Activated T-cell treated with anti-CD3 and anti-CD28 coated beads, Interleukin-2, amount 50 U/mL, for 4 hours (primary cell): ENCODE measurements at regions not wholly inside any gene's neighbourhood (a gene's known extent, or its start where the extent isn't known, plus 50 kb on each side); places are given as distances from the start of the nearest gene placed in this dataset.
"Not testable (repeated sequence)": the region's sequence is repeated elsewhere in the genome, so short reads cannot be mapped to it uniquely, and the experiment has no call there.

Experiments used
- ATAC-seq, 2 donors: fragments of 200-7000 bp; cut with Tn5 transposase; one replicate each; pipeline ENCODE4 v1.10.0; 2021
- DNase-seq: peaks from one replicate; pipeline ENCODE4 v3.0.0-alpha.2; 2020
- H3K27me3 Mint-ChIP-seq: one replicate; pipeline ENCODE4 v1.8.0; 2021; ENCODE audit warnings: low read depth, mixed read lengths
- H3K36me3 Mint-ChIP-seq: one replicate; pipeline ENCODE4 v1.8.0; 2022; ENCODE audit warnings: mixed read lengths; ENCODE audit not compliant: insufficient read depth
- H3K4me1 Mint-ChIP-seq: one replicate; pipeline ENCODE4 v1.8.0; 2021; ENCODE audit warnings: low read depth, mixed read lengths
- H3K4me3 Mint-ChIP-seq: one replicate; pipeline ENCODE4 v1.8.0; 2021; ENCODE audit warnings: mild to moderate bottlenecking, moderate library complexity, mixed read lengths
- H3K9me3 Mint-ChIP-seq: one replicate; pipeline ENCODE4 v1.8.0; 2021; ENCODE audit warnings: mixed read lengths

DNA sequence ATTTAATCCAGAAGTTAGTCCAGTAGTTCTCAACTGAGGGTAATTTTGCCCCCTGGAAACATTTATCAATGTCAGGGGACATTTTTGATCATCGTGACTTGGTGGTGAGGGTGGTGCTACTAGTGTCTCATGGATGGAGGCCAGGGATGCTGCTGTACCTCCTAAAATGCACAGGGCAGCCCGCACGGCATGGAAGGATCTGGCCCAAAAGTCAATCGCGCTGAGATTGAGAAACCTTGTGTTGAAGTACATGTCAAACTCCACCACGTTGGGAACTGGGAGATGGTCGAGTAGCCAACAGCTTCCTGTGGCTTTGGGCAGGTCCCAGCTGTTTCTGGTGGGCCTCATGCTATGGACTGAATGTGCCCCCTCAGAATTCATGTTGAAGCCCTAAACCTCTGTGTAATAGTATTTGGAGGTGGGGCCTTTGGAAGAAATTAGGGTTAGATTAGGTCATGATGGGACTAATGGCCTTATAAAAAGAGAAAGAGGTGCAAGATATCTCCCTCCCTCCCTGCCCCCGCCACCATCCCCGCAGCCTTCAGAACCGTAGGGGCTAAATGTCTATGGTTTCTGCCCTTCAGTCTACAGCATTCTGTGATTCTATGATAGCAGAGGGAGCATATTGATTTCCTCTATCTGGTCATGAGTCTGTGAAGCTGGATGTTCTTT, 259.7 kb downstream of the MYCN start:
- DNase-seq, result no peak
- Mint-ChIP-seq H3K36me3 (no peaks in the 10 kb centered on the region), H3K4me1 (no peaks in the 10 kb centered on the region), H3K9me3 (no peaks in the 10 kb centered on the region), H3K27me3 (no peaks in the 10 kb centered on the region), H3K4me3 (no peak overlapping the region)
- ATAC-seq, result no peak

DNA sequence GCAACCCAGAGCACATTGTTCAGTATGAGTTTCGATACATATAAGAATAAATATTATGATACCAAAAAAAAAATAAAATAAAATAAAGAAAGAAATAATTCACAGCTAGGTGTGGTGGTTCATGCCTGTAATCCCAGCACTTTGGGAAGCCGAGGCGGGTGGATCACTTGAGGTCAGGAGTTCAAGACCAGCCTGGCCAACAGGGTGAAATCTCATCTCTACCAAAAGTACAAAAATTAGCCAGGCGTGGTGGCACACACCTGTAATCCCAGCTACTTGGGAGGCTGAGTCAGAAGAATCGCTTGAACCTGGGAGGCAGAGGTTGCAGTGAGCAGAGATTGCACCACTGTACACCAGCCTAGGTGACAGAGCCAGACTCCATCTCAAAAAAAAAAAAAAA, 258.9 kb downstream of the MYCN start:
- H3K4me1 Mint-ChIP-seq, H3K27me3 Mint-ChIP-seq, H3K36me3 Mint-ChIP-seq, DNase-seq, H3K9me3 Mint-ChIP-seq, H3K4me3 Mint-ChIP-seq, ATAC-seq: not testable (repeated sequence)

GRCh38 chr2:16198166-16198912, 258.0 kb downstream of the MYCN start:
- Mint-ChIP-seq H3K4me1 (no peaks in the 10 kb centered on the region), H3K27me3 (no peaks in the 10 kb centered on the region), H3K4me3 (no peak overlapping the region), H3K36me3 (no peaks in the 10 kb centered on the region), H3K9me3 (no peaks in the 10 kb centered on the region)
- DNase-seq, result no peak
- no peak for ATAC-seq

DNA sequence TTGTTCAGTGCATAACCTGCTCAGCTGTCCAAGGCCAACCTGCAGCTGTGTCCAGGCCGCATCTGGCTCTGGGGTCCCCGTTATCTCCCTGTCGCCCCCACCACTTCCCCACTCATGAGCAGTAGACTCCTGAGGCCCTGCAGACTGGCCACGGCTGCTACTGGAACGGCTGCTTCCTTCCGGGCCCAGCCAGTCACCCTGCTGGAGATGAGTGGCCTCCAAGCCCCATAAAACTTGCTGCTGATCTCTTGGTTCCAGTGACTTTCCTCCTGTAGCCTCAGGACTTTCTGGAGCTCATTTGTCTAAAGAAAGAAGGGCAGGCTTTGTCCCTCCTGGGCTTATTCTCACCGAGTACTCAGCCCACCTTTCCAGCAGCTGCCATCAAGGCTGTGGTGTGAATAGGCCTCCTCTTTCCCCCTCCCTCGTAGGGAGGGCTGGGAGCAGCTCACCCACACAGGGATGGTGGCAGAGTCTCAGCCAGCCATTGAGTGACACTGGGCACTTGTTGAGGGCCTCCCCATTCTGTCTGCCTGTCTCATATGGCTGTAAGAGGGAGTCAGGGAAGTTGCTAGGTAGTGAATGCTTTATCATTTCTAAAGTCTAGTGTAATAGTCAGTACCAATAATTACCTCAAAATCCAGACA, 257.3 kb downstream of the MYCN start:
- Mint-ChIP-seq H3K4me1 (no peaks in the 10 kb centered on the region), H3K27me3 (no peaks in the 10 kb centered on the region), H3K36me3 (no peaks in the 10 kb centered on the region), H3K9me3 (no peaks in the 10 kb centered on the region), H3K4me3 (no peak overlapping the region)
- no peak for DNase-seq
- no peak for ATAC-seq

- Mint-ChIP-seq H3K4me3 (no peak overlapping the region), H3K36me3 (no peaks in the 10 kb centered on the region), H3K27me3 (no peaks in the 10 kb centered on the region), H3K4me1 (no peaks in the 10 kb centered on the region), H3K9me3 (no peaks in the 10 kb centered on the region)
- no peak for ATAC-seq
- no peak for DNase-seq
Observed at GRCh38 chr2:16196687-16197503, 256.5 kb downstream of the MYCN start.

- DNase-seq, result no peak
- Mint-ChIP-seq H3K4me3 (no peak overlapping the region), H3K27me3 (no peaks in the 10 kb centered on the region), H3K9me3 (no peaks in the 10 kb centered on the region), H3K36me3 (no peaks in the 10 kb centered on the region), H3K4me1 (no peaks in the 10 kb centered on the region)
- no peak for ATAC-seq
Observed at GRCh38 chr2:16195681-16196070, 255.3 kb downstream of the MYCN start.

DNA sequence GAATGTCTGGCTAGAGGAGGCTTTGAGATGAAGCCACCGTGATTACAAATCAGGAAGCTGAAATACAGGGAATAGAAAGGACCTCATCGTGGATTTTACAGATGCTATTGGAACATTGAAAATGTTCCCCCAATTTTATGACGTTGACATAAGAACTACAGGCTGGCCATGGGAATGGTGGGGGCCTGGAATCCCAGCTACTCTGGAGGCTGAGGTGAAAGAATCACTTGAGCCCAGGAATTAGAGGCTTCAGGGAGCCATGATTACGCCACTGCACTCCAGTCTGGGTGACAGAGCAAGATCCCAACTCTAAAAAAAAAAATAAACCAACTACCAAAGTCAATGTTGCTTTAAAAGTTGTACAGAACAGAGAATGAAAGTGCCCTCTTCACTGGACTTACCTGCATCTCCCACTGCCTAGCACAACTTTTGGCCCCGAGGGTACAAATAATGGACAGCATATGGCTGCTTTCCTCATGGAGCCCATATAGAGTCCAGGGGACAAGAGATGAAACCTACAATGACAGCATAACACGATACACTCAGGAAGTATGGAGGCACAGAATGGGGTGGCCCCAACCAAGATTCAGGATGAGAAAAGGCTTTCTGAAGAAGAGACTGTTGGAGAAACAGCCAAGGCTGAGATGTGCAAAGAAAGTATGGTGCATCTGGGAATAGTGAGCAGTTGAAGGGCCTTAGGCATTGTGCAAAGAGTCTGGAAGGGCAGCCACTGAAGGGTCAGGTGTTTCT, 254.8 kb downstream of the MYCN start:
- no peaks in the 10 kb centered on the region for H3K4me1 Mint-ChIP-seq
- H3K27me3 Mint-ChIP-seq, result no peaks in the 10 kb centered on the region
- no peak for ATAC-seq
- DNase-seq, result no peak
- H3K4me3 Mint-ChIP-seq, result no peak overlapping the region
- no peaks in the 10 kb centered on the region for H3K36me3 Mint-ChIP-seq
- H3K9me3 Mint-ChIP-seq, result no peaks in the 10 kb centered on the region

GRCh38 chr2:16194530-16194929, 254.2 kb downstream of the MYCN start:
- Mint-ChIP-seq H3K36me3 (no peaks in the 10 kb centered on the region), H3K4me1 (no peaks in the 10 kb centered on the region), H3K4me3 (no peak overlapping the region), H3K27me3 (no peaks in the 10 kb centered on the region), H3K9me3 (no peaks in the 10 kb centered on the region)
- no peak for ATAC-seq
- no peak for DNase-seq

DNA sequence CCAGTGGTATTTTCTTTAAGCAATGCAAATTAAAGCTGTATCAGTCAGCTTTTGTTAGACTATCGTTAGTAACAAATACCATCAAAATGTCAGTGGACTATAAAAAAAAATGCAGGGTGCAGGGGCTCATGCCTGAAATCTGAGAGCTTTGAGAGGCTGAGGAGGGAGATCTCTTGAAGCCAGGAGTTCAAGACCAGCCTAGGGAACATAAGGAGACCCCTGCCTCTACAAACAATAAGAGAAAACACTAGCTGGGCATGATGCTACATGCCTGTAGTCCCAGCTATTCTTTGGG, 253.7 kb downstream of the MYCN start:
- ATAC-seq (no peak), DNase-seq (no peak)
- Mint-ChIP-seq H3K4me1 (no peaks in the 10 kb centered on the region), H3K9me3 (no peaks in the 10 kb centered on the region), H3K4me3 (no peak overlapping the region), H3K27me3 (no peaks in the 10 kb centered on the region), H3K36me3 (no peaks in the 10 kb centered on the region)

- Mint-ChIP-seq H3K9me3 (no peaks in the 10 kb centered on the region), H3K27me3 (no peaks in the 10 kb centered on the region), H3K36me3 (no peaks in the 10 kb centered on the region), H3K4me3 (no peak overlapping the region), H3K4me1 (no peaks in the 10 kb centered on the region)
- ATAC-seq, result no peak
- DNase-seq, result no peak
Observed at GRCh38 chr2:16192416-16193216, 252.3 kb downstream of the MYCN start.

- Mint-ChIP-seq H3K9me3 (no peaks in the 10 kb centered on the region), H3K27me3 (no peaks in the 10 kb centered on the region), H3K36me3 (no peaks in the 10 kb centered on the region), H3K4me3 (no peak overlapping the region), H3K4me1 (no peaks in the 10 kb centered on the region)
- ATAC-seq (no peak), DNase-seq (no peak)
Observed at GRCh38 chr2:16191431-16192200, 251.3 kb downstream of the MYCN start.

GRCh38 chr2:16190446-16191270, 250.3 kb downstream of the MYCN start:
- DNase-seq (no peak), ATAC-seq (no peak)
- no peaks in the 10 kb centered on the region for H3K4me1 Mint-ChIP-seq
- H3K36me3 Mint-ChIP-seq, result no peaks in the 10 kb centered on the region
- no peaks in the 10 kb centered on the region for H3K9me3 Mint-ChIP-seq
- no peaks in the 10 kb centered on the region for H3K27me3 Mint-ChIP-seq
- no peak overlapping the region for H3K4me3 Mint-ChIP-seq
